ENCODE measurements at regions not wholly inside any gene's neighbourhood (a gene's known extent, or its start where the extent isn't known, plus 50 kb on each side); places are given as distances from the start of the nearest gene placed in this dataset.

GRCh38 chr14:38080696-38081095 lies 127.0 kb upstream of the SSTR1 start:
- Histone ChIP-seq H3K27ac (ENCODE audit: low read depth) (no peak overlapping the region), H3K4me3 (ENCODE audit: low read depth, low read length) (no peak overlapping the region), H3K36me3 (ENCODE audit: insufficient read depth) (no peaks in the 10 kb centered on the region), H3K4me1 (ENCODE audit: insufficient read depth) (no peaks in the 10 kb centered on the region)
- DNase-seq (ENCODE audit: extremely low spot score) = no peak
- WGBS = 78% methylated on average over 2 of the region's 2 CpGs

- 39% methylated on average over 1 of the region's 1 CpG for WGBS
- Histone ChIP-seq H3K36me3 (ENCODE audit: insufficient read depth) (no peaks in the 10 kb centered on the region), H3K27ac (ENCODE audit: low read depth) (no peak overlapping the region), H3K4me3 (ENCODE audit: low read depth, low read length) (no peak overlapping the region), H3K4me1 (ENCODE audit: insufficient read depth) (no peaks in the 10 kb centered on the region)
- no peak for DNase-seq (ENCODE audit: extremely low spot score)
Measured at GRCh38 chr14:38083039-38083438, 124.7 kb upstream of the SSTR1 start.

GRCh38 chr14:38089123-38089522 lies 118.6 kb upstream of the SSTR1 start:
- H3K36me3 ChIP-seq (ENCODE audit: insufficient read depth) = no peaks in the 10 kb centered on the region
- no peaks in the 10 kb centered on the region for H3K4me1 ChIP-seq (ENCODE audit: insufficient read depth)
- H3K4me3 ChIP-seq (ENCODE audit: low read depth, low read length) = no peak overlapping the region
- no peak for DNase-seq (ENCODE audit: extremely low spot score)
- WGBS = 68% methylated on average over 3 of the region's 3 CpGs
- H3K27ac ChIP-seq (ENCODE audit: low read depth) = no peak overlapping the region

GRCh38 chr14:38090506-38090905 lies 117.2 kb upstream of the SSTR1 start:
- no peaks in the 10 kb centered on the region for H3K36me3 ChIP-seq (ENCODE audit: insufficient read depth)
- H3K27ac ChIP-seq (ENCODE audit: low read depth) = no peak overlapping the region
- no peak overlapping the region for H3K4me3 ChIP-seq (ENCODE audit: low read depth, low read length)
- WGBS = 61% methylated on average over 3 of the region's 3 CpGs
- H3K4me1 ChIP-seq (ENCODE audit: insufficient read depth) = no peaks in the 10 kb centered on the region
- no peak for DNase-seq (ENCODE audit: extremely low spot score)

GRCh38 chr14:38098074-38098836 lies 109.4 kb upstream of the SSTR1 start:
- no peaks in the 10 kb centered on the region for H3K36me3 ChIP-seq (ENCODE audit: insufficient read depth)
- DNase-seq (ENCODE audit: extremely low spot score) = no peak
- no peak overlapping the region for H3K4me3 ChIP-seq (ENCODE audit: low read depth, low read length)
- no peaks in the 10 kb centered on the region for H3K4me1 ChIP-seq (ENCODE audit: insufficient read depth)
- 79% methylated on average over 4 of the region's 4 CpGs for WGBS
- no peak overlapping the region for H3K27ac ChIP-seq (ENCODE audit: low read depth)

GRCh38 chr14:38101679-38102078 lies 106.0 kb upstream of the SSTR1 start:
- no peaks in the 10 kb centered on the region for H3K36me3 ChIP-seq (ENCODE audit: insufficient read depth)
- no peaks in the 10 kb centered on the region for H3K4me1 ChIP-seq (ENCODE audit: insufficient read depth)
- H3K27ac ChIP-seq (ENCODE audit: low read depth) = no peak overlapping the region
- DNase-seq (ENCODE audit: extremely low spot score) = no peak
- 0% methylated on average over 1 of the region's 1 CpG for WGBS
- no peak overlapping the region for H3K4me3 ChIP-seq (ENCODE audit: low read depth, low read length)

- no peaks in the 10 kb centered on the region for H3K4me1 ChIP-seq (ENCODE audit: insufficient read depth)
- WGBS = 77% methylated on average over 6 of the region's 6 CpGs
- no peak overlapping the region for H3K27ac ChIP-seq (ENCODE audit: low read depth)
Measured at GRCh38 chr14:38103542-38104225, 104.0 kb upstream of the SSTR1 start.

GRCh38 chr14:38105106-38105702 lies 102.5 kb upstream of the SSTR1 start:
- Histone ChIP-seq H3K36me3 (ENCODE audit: insufficient read depth) (no peaks in the 10 kb centered on the region), H3K4me1 (ENCODE audit: insufficient read depth) (no peaks in the 10 kb centered on the region), H3K4me3 (ENCODE audit: low read depth, low read length) (no peak overlapping the region), H3K27ac (ENCODE audit: low read depth) (no peak overlapping the region)
- WGBS = 88% methylated on average over 9 of the region's 9 CpGs
- no peak for DNase-seq (ENCODE audit: extremely low spot score)

More at GRCh38 chr14:38103542-38104225, 104.0 kb upstream of the SSTR1 start:
- H3K4me3 ChIP-seq (ENCODE audit: low read depth, low read length) = no peak overlapping the region
- H3K36me3 ChIP-seq (ENCODE audit: insufficient read depth) = no peaks in the 10 kb centered on the region
- no peak for DNase-seq (ENCODE audit: extremely low spot score)

- Histone ChIP-seq H3K36me3 (ENCODE audit: insufficient read depth) (no peaks in the 10 kb centered on the region), H3K4me1 (ENCODE audit: insufficient read depth) (no peaks in the 10 kb centered on the region), H3K4me3 (ENCODE audit: low read depth, low read length) (no peak overlapping the region), H3K27ac (ENCODE audit: low read depth) (no peak overlapping the region)
- DNase-seq (ENCODE audit: extremely low spot score) = no peak
- WGBS = 92% methylated on average over 2 of the region's 2 CpGs
Measured at GRCh38 chr14:38107216-38107631, 100.5 kb upstream of the SSTR1 start.

- H3K4me3 ChIP-seq (ENCODE audit: low read depth, low read length) = no peak overlapping the region
- DNase-seq (ENCODE audit: extremely low spot score) = no peak
- 36% methylated on average over 2 of the region's 2 CpGs for WGBS
Measured at GRCh38 chr14:38108681-38109080, 99.0 kb upstream of the SSTR1 start.

GRCh38 chr14:38110258-38110657 lies 97.4 kb upstream of the SSTR1 start:
- Histone ChIP-seq H3K36me3 (ENCODE audit: insufficient read depth) (no peaks in the 10 kb centered on the region), H3K27ac (ENCODE audit: low read depth) (no peak overlapping the region), H3K4me3 (ENCODE audit: low read depth, low read length) (no peak overlapping the region), H3K4me1 (ENCODE audit: insufficient read depth) (no peaks in the 10 kb centered on the region)
- WGBS = 63% methylated on average over 1 of the region's 1 CpG
- DNase-seq (ENCODE audit: extremely low spot score) = no peak

More at GRCh38 chr14:38108681-38109080, 99.0 kb upstream of the SSTR1 start:
- Histone ChIP-seq H3K36me3 (ENCODE audit: insufficient read depth) (no peaks in the 10 kb centered on the region), H3K4me1 (ENCODE audit: insufficient read depth) (no peaks in the 10 kb centered on the region), H3K27ac (ENCODE audit: low read depth) (no peak overlapping the region)

- no peak for DNase-seq (ENCODE audit: extremely low spot score)
- no peak overlapping the region for H3K4me3 ChIP-seq (ENCODE audit: low read depth, low read length)
- no peaks in the 10 kb centered on the region for H3K36me3 ChIP-seq (ENCODE audit: insufficient read depth)
- 95% methylated on average over 2 of the region's 2 CpGs for WGBS
- no peaks in the 10 kb centered on the region for H3K4me1 ChIP-seq (ENCODE audit: insufficient read depth)
- no peak overlapping the region for H3K27ac ChIP-seq (ENCODE audit: low read depth)
Measured at GRCh38 chr14:38111046-38111445, 96.7 kb upstream of the SSTR1 start.

GRCh38 chr14:38113546-38113945 lies 94.2 kb upstream of the SSTR1 start:
- no peaks in the 10 kb centered on the region for H3K4me1 ChIP-seq (ENCODE audit: insufficient read depth)
- no peak overlapping the region for H3K4me3 ChIP-seq (ENCODE audit: low read depth, low read length)
- DNase-seq (ENCODE audit: extremely low spot score) = no peak
- no peaks in the 10 kb centered on the region for H3K36me3 ChIP-seq (ENCODE audit: insufficient read depth)
- no peak overlapping the region for H3K27ac ChIP-seq (ENCODE audit: low read depth)

GRCh38 chr14:38116895-38117294 lies 90.8 kb upstream of the SSTR1 start:
- DNase-seq (ENCODE audit: extremely low spot score) = no peak
- no peaks in the 10 kb centered on the region for H3K36me3 ChIP-seq (ENCODE audit: insufficient read depth)
- no peak overlapping the region for H3K27ac ChIP-seq (ENCODE audit: low read depth)
- no peaks in the 10 kb centered on the region for H3K4me1 ChIP-seq (ENCODE audit: insufficient read depth)
- H3K4me3 ChIP-seq (ENCODE audit: low read depth, low read length) = no peak overlapping the region
